MM.1S (cell line): ENCODE measurements at regions not wholly inside any gene's neighbourhood (a gene's known extent, or its start where the extent isn't known, plus 50 kb on each side); places are given as distances from the start of the nearest gene placed in this dataset.

ENCODE experiments used
- DNase-seq: peaks from one replicate; pipeline ENCODE4 v3.0.0-alpha.2; 2015
- H2AFZ ChIP-seq: fragments of 300-600 bp; sonication (generic); 2 replicates; pipeline ENCODE4 v1.6.0; 2016; ENCODE audit warnings: antibody characterized with exemption, low read length
- H3F3A ChIP-seq: fragments of 300-600 bp; sonication (generic); 2 replicates; pipeline ENCODE4 v1.6.1; 2016; ENCODE audit warnings: mild to moderate bottlenecking, antibody characterized with exemption, low read length, moderate library complexity, mixed read lengths; ENCODE audit not compliant: insufficient read depth
- H3K27ac ChIP-seq: fragments of 300-600 bp; sonication (generic); 2 replicates; pipeline ENCODE4 v1.5.1; 2016; ENCODE audit warnings: mild to moderate bottlenecking, low read length
- H3K27me3 ChIP-seq: fragments of 300-600 bp; sonication (generic); replicated peaks from 2 replicates; pipeline ENCODE4 v1.6.0; 2016; ENCODE audit warnings: low read length; ENCODE audit not compliant: insufficient read depth
- H3K36me3 ChIP-seq: fragments of 300-600 bp; sonication (generic); replicated peaks from 2 replicates; pipeline ENCODE4 v1.6.1; 2016; ENCODE audit warnings: mild to moderate bottlenecking, low read length, mixed read lengths; ENCODE audit not compliant: insufficient read depth
- H3K4me1 ChIP-seq: fragments of 300-600 bp; sonication (generic); 2 replicates; pipeline ENCODE4 v1.6.1; 2016; ENCODE audit warnings: low read length, mixed read lengths
- H3K4me2 ChIP-seq: fragments of 300-600 bp; sonication (generic); 2 replicates; pipeline ENCODE4 v1.6.0; 2016; ENCODE audit warnings: low read depth, low read length
- H3K4me3 ChIP-seq: fragments of 300-600 bp; sonication (generic); 2 replicates; pipeline ENCODE4 v1.5.1; 2016; ENCODE audit warnings: low read length, mixed read lengths
- H3K79me2 ChIP-seq: fragments of 300-600 bp; sonication (generic); 2 replicates; pipeline ENCODE4 v1.6.1; 2016; ENCODE audit warnings: mixed run types, low read length, mixed read lengths
- H3K9ac ChIP-seq: fragments of 300-600 bp; sonication (generic); 2 replicates; pipeline ENCODE4 v1.6.1; 2016; ENCODE audit warnings: low read length, mixed read lengths
- H3K9me2 ChIP-seq: fragments of 300-600 bp; sonication (generic); replicated peaks from 2 replicates; pipeline ENCODE4 v1.6.1; 2016; ENCODE audit warnings: mild to moderate bottlenecking, low read length, mixed read lengths; ENCODE audit not compliant: insufficient read depth
- H3K9me3 ChIP-seq: fragments of 300-600 bp; sonication (generic); replicated peaks from 2 replicates; pipeline ENCODE4 v1.6.1; 2016; ENCODE audit warnings: mild to moderate bottlenecking, low read length, mixed read lengths; ENCODE audit not compliant: insufficient read depth
- H4K20me1 ChIP-seq: fragments of 300-600 bp; sonication (generic); 2 replicates; pipeline ENCODE4 v1.6.1; 2016; ENCODE audit warnings: mild to moderate bottlenecking, low read length, moderate library complexity, mixed read lengths; ENCODE audit not compliant: insufficient read depth
- EZH2 ChIP-seq: fragments of 300-600 bp; sonication (generic); optimal IDR thresholded peaks from 2 replicates; pipeline ENCODE3; 2017; ENCODE audit warnings: low read depth, mild to moderate bottlenecking, antibody characterized with exemption, low read length, mixed read lengths
- EZH2phosphoT487 ChIP-seq: fragments of 300-600 bp; sonication (generic); IDR thresholded peaks from 2 replicates; pipeline ENCODE4 v1.6.1; 2018; ENCODE audit warnings: antibody characterized with exemption, low read length
- TF ChIP-seq, protein P1 (sequence below): fragments of 300-600 bp; sonication (generic); IDR thresholded peaks from 2 replicates; pipeline ENCODE4 v1.5.1; 2016; ENCODE audit warnings: antibody characterized with exemption, low read length, mixed read lengths

GRCh38 chr12:61362037-61362436 lies 898.2 kb upstream of the USP15 start:
- Histone ChIP-seq H2AFZ (no peak overlapping the region), H3K4me3 (no peak overlapping the region), H3K36me3 (no peaks in the 10 kb centered on the region), H3K27me3 (no peaks in the 10 kb centered on the region), H3K9ac (no peak overlapping the region), H3K79me2 (no peaks in the 10 kb centered on the region), H3F3A (no peaks in the 10 kb centered on the region), H3K27ac (no peak overlapping the region), H4K20me1 (no peaks in the 10 kb centered on the region), H3K4me2 (no peak overlapping the region), H3K9me2 (no peaks in the 10 kb centered on the region), H3K4me1 (no peaks in the 10 kb centered on the region), H3K9me3 (no peaks in the 10 kb centered on the region)
- no peak for DNase-seq
- TF ChIP-seq, protein P1, sequence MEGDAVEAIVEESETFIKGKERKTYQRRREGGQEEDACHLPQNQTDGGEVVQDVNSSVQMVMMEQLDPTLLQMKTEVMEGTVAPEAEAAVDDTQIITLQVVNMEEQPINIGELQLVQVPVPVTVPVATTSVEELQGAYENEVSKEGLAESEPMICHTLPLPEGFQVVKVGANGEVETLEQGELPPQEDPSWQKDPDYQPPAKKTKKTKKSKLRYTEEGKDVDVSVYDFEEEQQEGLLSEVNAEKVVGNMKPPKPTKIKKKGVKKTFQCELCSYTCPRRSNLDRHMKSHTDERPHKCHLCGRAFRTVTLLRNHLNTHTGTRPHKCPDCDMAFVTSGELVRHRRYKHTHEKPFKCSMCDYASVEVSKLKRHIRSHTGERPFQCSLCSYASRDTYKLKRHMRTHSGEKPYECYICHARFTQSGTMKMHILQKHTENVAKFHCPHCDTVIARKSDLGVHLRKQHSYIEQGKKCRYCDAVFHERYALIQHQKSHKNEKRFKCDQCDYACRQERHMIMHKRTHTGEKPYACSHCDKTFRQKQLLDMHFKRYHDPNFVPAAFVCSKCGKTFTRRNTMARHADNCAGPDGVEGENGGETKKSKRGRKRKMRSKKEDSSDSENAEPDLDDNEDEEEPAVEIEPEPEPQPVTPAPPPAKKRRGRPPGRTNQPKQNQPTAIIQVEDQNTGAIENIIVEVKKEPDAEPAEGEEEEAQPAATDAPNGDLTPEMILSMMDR, result no peak
- TF ChIP-seq EZH2 (no peak), EZH2phosphoT487 (no peak)

DNA sequence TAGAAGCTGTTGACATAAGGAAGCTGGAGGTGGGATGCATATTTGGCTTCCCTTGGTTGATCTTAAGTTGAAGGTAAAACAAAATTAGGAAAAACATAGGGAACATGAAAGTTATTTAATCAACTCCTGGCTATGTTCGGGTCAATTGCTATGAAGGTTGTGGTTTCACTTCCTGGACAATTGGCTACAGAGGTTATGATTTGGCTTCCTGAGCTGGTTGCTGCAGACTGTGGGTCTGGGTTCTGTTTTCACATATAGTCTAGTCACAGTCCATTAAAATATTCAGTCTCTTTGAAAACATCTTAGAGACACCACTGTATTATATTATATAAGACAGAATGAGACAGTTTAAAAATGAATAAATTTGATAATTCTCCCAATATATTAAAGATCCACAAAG lies 895.2 kb upstream of the USP15 start:
- H3K27me3 ChIP-seq, result no peaks in the 10 kb centered on the region
- no peak for DNase-seq
- no peak overlapping the region for H3K4me2 ChIP-seq
- H3K27ac ChIP-seq, result no peak overlapping the region
- TF ChIP-seq EZH2 (no peak), EZH2phosphoT487 (no peak)
- no peaks in the 10 kb centered on the region for H3F3A ChIP-seq
- no peaks in the 10 kb centered on the region for H3K4me1 ChIP-seq
- H3K9me2 ChIP-seq, result no peaks in the 10 kb centered on the region
- H3K9ac ChIP-seq, result no peak overlapping the region
- H4K20me1 ChIP-seq, result no peaks in the 10 kb centered on the region
- H3K9me3 ChIP-seq, result no peaks in the 10 kb centered on the region
- no peak overlapping the region for H3K4me3 ChIP-seq
- H3K79me2 ChIP-seq, result no peaks in the 10 kb centered on the region
- no peaks in the 10 kb centered on the region for H3K36me3 ChIP-seq
- no peak overlapping the region for H2AFZ ChIP-seq

- no peak overlapping the region for H3K27ac ChIP-seq
- H3K27me3 ChIP-seq, result no peaks in the 10 kb centered on the region
- no peaks in the 10 kb centered on the region for H3F3A ChIP-seq
- H3K36me3 ChIP-seq, result no peaks in the 10 kb centered on the region
- H3K9ac ChIP-seq, result no peak overlapping the region
- H3K4me3 ChIP-seq, result no peak overlapping the region
- TF ChIP-seq, protein P1, result no peak
- TF ChIP-seq EZH2, result no peak
- TF ChIP-seq EZH2phosphoT487, result no peak
- H3K9me2 ChIP-seq, result no peaks in the 10 kb centered on the region
- DNase-seq, result no peak
- H2AFZ ChIP-seq, result no peak overlapping the region
- no peak overlapping the region for H3K4me2 ChIP-seq
- no peaks in the 10 kb centered on the region for H3K9me3 ChIP-seq
- H4K20me1 ChIP-seq, result no peaks in the 10 kb centered on the region
- H3K79me2 ChIP-seq, result no peaks in the 10 kb centered on the region
- H3K4me1 ChIP-seq, result no peaks in the 10 kb centered on the region
Observed at GRCh38 chr12:61367281-61367785, 892.9 kb upstream of the USP15 start.

DNA sequence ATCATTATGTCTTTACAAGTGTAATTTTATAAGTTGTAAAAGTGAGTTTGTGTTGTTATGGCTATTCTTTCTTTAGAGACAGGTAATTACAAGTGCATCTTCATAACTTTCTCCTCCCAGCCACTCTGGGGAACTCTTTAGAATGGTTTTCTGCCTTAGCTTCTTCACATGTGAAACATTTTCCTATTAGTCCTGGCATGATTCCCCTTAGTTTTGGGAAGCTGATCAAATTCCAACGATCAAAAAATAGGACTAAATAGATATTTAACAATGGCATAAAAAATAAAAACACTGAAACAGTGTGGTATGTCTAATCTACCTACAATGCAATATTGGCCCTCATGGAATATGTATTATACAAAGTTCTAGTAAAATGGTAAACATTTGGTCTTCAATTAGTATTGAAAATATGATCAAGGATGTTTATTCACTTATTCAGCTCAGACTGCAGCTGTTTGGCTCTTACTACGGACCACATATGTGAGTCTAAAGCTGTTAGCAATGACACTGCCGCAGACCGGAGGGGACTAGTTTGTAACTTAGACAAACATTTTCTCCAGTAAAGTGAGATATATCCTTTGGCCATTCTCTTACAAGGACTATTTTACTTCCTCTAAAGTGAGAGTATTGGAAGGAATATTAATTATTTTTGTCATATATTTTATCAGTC lies 890.8 kb upstream of the USP15 start:
- Histone ChIP-seq H3K4me1 (no peaks in the 10 kb centered on the region), H3K4me3 (no peak overlapping the region), H3K9ac (no peak overlapping the region), H3K27ac (no peak overlapping the region), H4K20me1 (no peaks in the 10 kb centered on the region), H2AFZ (no peak overlapping the region), H3K27me3 (no peaks in the 10 kb centered on the region), H3F3A (no peaks in the 10 kb centered on the region), H3K9me2 (no peaks in the 10 kb centered on the region), H3K4me2 (no peak overlapping the region), H3K79me2 (no peaks in the 10 kb centered on the region), H3K9me3 (no peaks in the 10 kb centered on the region), H3K36me3 (no peaks in the 10 kb centered on the region)
- TF ChIP-seq, protein P1, result no peak
- no peak for TF ChIP-seq EZH2
- TF ChIP-seq EZH2phosphoT487, result no peak
- no peak for DNase-seq
